IPS-18a (cell line): ENCODE measurements at regions not wholly inside any gene's neighbourhood (a gene's known extent, or its start where the extent isn't known, plus 50 kb on each side); places are given as distances from the start of the nearest gene placed in this dataset.

ENCODE experiments used
- H3K27ac ChIP-seq: one replicate; pipeline ENCODE4 v1.5.1; 2013; ENCODE audit warnings: low read length
- H3K27me3 ChIP-seq: one replicate; pipeline ENCODE4 v1.6.1; 2013; ENCODE audit warnings: mild to moderate bottlenecking, low read length; ENCODE audit not compliant: control insufficient read depth, insufficient read depth
- H3K36me3 ChIP-seq: one replicate; pipeline ENCODE4 v1.6.1; 2013; ENCODE audit warnings: low read depth, low read length; ENCODE audit not compliant: control insufficient read depth
- H3K4me1 ChIP-seq: one replicate; pipeline ENCODE4 v1.6.1; 2013; ENCODE audit warnings: low read depth, low read length; ENCODE audit not compliant: control insufficient read depth
- H3K4me3 ChIP-seq: one replicate; pipeline ENCODE4 v1.5.1; 2013; ENCODE audit warnings: low read length
- H3K9ac ChIP-seq: one replicate; pipeline ENCODE4 v1.6.1; 2013; ENCODE audit warnings: mild to moderate bottlenecking, low read length, moderate library complexity
- H3K9me3 ChIP-seq: one replicate; pipeline ENCODE4 v1.6.1; 2013; ENCODE audit warnings: low read depth, low read length; ENCODE audit not compliant: control insufficient read depth

DNA sequence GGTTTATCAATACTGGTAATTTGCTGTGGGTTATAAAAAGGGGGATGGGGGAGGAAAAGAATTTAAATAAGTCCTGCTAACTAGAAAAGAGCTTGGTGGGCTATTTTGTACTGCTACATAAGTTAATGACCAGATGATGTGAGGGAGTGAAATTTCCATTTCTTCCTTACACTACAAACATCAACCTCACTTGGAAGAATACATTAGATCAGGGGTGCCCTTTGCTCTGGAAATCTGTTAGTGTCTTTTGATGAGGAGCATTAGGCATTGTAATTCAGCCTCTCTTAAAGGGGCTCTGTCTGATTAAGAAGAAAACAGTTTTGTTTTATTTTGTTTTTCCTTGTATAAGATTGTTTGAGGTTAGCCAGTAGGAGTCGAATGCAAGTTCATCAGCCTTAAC is 576.4 kb upstream of the TBL1XR1 start:
- Histone ChIP-seq H3K4me1 (no peaks in the 10 kb centered on the region), H3K4me3 (no peak overlapping the region), H3K36me3 (no peaks in the 10 kb centered on the region), H3K9me3 (no peaks in the 10 kb centered on the region), H3K27me3 (no peaks in the 10 kb centered on the region), H3K27ac (no peak overlapping the region), H3K9ac (no peak overlapping the region)

DNA sequence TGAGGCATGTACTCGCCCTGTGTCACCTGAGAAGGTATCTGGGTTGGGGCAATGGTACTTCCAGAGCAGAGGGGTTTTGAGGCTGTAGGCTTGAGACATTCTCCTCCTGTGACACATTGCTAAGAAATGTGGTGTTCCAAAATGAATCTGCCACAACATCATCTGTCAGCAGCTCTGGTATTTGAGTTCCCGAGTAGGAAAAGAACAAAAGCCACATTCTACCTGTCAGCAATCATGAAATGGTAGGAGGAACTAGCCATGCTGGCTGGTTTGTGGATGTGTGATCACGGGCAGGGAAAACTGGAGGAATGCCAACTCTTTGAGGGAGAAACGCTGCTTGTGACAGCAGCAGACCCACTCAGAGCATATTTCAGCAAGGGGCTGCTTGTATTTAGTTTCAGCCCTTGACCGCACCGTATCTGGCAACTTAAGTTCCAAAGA is 579.4 kb upstream of the TBL1XR1 start:
- Histone ChIP-seq H3K4me3 (no peak overlapping the region), H3K27ac (no peak overlapping the region), H3K36me3 (no peaks in the 10 kb centered on the region), H3K9me3 (no peaks in the 10 kb centered on the region), H3K4me1 (peaks cover 5% of the 10 kb centered on the region), H3K27me3 (no peaks in the 10 kb centered on the region), H3K9ac (no peak overlapping the region)

DNA sequence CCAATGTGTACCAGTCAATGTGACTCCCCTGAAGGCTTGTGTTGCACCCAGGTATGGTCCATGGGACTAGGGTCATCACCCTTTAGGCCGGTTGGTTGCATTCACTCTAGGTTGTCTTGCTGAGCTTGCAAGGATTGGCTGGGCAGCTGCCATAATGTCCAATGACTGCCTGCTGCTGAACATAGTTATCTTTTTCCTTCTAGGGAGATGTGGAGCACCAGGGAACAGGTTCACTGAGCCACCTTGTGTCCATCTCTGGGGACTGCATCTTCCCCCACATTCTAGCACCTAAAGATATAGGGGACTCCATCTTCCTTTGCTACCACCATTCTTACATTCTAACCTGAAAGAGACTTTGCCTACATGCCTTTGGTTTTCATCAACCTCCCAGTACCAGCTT is 580.4 kb upstream of the TBL1XR1 start:
- H3K27me3 ChIP-seq, result no peaks in the 10 kb centered on the region
- H3K9me3 ChIP-seq, result no peaks in the 10 kb centered on the region
- no peaks in the 10 kb centered on the region for H3K36me3 ChIP-seq
- no peak overlapping the region for H3K4me3 ChIP-seq
- H3K4me1 ChIP-seq, result peaks cover 5% of the 10 kb centered on the region
- no peak overlapping the region for H3K27ac ChIP-seq
- H3K9ac ChIP-seq, result no peak overlapping the region

DNA sequence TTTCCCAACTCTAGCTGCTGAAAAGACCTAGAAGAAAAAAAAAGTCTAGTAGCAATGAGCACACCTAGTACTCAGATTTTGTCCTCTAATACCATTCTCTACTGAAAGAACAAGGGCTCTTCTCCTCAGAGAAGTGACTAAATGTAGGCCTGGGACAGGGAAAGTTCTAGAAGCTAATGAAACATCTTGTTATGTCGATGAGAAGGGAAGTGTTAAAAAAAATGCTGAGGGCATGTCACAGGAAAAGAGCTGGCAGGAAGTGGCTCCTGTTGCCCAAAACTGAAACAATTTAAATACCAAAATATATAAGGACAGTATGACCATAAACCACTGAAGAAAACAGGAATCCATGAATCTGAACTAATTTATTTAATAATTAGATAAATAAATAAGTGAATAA is 581.4 kb upstream of the TBL1XR1 start:
- Histone ChIP-seq H3K9ac (no peak overlapping the region), H3K9me3 (no peaks in the 10 kb centered on the region), H3K27me3 (no peaks in the 10 kb centered on the region), H3K27ac (no peak overlapping the region), H3K4me1 (peaks cover 5% of the 10 kb centered on the region), H3K36me3 (no peaks in the 10 kb centered on the region), H3K4me3 (no peak overlapping the region)

DNA sequence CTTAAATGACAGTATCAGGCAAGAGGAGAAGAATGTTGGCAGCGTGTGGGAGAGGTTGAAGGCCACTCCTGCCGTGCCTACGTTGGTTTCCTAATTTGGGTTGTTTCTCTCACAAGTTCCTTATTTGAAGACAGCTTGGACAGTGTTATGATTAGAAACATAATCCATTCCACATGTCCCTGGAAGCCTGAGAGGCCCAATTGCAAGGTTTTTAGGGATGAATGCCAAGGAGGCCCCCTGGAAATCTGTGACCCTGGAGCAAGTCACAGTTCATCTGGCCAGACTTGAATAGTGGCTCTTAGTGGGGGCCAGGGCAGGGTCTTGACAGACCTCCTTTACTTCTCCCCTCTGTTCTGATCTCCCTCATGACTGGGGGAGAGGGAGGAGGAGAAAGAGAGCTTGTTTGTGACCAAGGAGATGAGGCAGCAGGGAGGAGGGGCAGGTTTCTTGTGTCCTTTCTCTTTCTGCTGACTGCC is 584.4 kb upstream of the TBL1XR1 start:
- H3K27me3 ChIP-seq, result no peaks in the 10 kb centered on the region
- no peak overlapping the region for H3K27ac ChIP-seq
- H3K4me1 ChIP-seq, result peaks cover 5% of the 10 kb centered on the region
- H3K36me3 ChIP-seq, result no peaks in the 10 kb centered on the region
- H3K9me3 ChIP-seq, result no peaks in the 10 kb centered on the region
- H3K9ac ChIP-seq, result no peak overlapping the region
- H3K4me3 ChIP-seq, result no peak overlapping the region

DNA sequence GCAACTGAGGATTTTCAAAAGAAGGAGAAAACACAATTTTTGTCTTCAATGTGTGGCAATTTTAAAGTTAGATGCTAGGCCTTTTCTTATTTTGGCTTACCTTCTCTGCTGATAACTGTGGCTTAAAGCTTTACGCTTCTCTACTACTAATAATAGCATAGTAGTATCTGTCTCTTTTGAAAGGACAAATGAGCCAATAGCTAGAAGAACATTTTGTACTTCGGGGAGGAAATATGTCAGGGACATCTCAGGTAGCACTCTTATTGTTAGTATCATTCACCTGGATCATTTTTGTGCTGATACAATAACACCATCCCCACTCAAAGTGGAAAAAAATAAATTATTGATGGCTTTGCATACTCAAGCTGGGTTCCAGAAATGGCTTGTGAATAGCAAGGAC is 586.1 kb upstream of the TBL1XR1 start:
- H3K4me1 ChIP-seq, result peaks cover 5% of the 10 kb centered on the region
- no peaks in the 10 kb centered on the region for H3K27me3 ChIP-seq
- H3K36me3 ChIP-seq, result no peaks in the 10 kb centered on the region
- H3K9ac ChIP-seq, result no peak overlapping the region
- H3K9me3 ChIP-seq, result no peaks in the 10 kb centered on the region
- no peak overlapping the region for H3K27ac ChIP-seq
- no peak overlapping the region for H3K4me3 ChIP-seq

DNA sequence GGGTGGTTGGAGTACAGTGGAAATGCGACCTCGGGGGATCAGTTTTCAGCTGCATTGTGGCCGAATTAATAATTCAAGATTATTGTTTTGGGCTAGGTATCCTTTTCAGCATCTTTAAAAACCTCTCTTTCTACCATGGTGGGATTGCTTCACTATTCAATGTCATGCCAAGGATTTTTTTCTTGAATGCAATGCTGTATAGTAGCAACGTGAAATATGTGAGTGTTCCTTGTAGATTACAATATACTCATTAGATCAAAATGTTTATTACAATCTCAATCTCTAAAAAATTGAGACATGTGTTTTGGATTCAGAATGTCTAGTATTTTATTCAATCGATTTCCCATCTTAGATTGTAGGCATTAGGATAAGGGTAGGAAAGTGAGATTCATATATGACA is 586.5 kb upstream of the TBL1XR1 start:
- no peak overlapping the region for H3K9ac ChIP-seq
- no peak overlapping the region for H3K4me3 ChIP-seq
- H3K9me3 ChIP-seq, result no peaks in the 10 kb centered on the region
- H3K36me3 ChIP-seq, result no peaks in the 10 kb centered on the region
- peaks cover 5% of the 10 kb centered on the region for H3K4me1 ChIP-seq
- no peak overlapping the region for H3K27ac ChIP-seq
- no peaks in the 10 kb centered on the region for H3K27me3 ChIP-seq

DNA sequence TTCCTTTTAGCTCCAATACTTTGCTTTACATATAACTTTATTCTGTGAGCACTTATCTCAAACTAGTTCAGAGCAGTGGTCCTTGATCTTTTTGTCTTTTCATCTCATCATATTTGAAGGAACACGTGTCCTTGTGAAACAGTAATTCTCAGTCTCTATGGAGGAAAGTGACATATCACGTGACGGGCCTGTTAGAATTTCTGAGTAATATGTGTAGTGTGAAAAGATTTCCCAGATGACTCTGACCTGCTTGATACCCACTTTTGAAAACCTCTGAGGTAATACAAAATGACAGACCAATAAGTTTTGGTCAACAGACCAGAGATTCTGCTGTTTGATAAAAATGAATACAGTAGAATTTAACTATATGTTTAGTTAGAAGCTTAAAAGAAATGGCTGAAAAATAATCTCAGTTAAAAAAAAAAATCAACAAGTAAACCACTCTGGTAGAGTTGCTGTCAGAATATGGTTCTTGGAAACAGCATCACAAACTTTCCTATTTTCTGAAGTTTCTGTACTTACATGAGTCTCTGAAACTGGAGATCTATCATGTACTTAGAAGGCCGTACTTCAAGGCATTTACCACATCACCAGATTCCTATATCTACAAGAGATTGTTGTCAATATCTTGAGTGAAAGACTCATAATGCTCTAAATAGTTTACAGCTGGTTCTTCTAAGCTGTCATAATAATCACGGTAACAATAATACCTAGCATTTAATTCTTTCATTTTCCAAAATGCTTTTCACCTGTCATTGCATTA is 590.2 kb upstream of the TBL1XR1 start:
- no peak overlapping the region for H3K4me3 ChIP-seq
- no peaks in the 10 kb centered on the region for H3K36me3 ChIP-seq
- H3K27me3 ChIP-seq, result no peaks in the 10 kb centered on the region
- no peak overlapping the region for H3K9ac ChIP-seq
- H3K27ac ChIP-seq, result no peak overlapping the region
- no peaks in the 10 kb centered on the region for H3K4me1 ChIP-seq
- no peaks in the 10 kb centered on the region for H3K9me3 ChIP-seq

DNA sequence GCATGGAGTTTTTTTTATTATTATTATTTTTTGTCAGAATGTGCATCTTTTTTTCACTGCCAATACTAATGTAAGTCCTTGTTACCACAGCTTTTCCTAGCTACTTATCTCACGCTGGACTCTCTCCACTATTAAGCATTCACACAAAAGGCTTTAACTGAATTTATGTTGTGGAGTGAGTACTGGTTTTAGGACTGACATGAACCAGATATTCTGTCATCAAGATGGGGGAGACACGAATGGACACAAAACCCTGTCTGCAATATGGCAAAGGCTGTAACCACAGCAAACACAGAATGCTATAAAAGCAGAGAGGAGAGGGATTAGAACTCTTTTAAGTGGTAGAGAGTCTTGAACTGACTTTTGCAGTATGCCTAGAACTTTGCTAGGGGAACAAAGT is 592.2 kb upstream of the TBL1XR1 start:
- H3K27me3 ChIP-seq, result no peaks in the 10 kb centered on the region
- H3K36me3 ChIP-seq, result no peaks in the 10 kb centered on the region
- H3K9ac ChIP-seq, result no peak overlapping the region
- H3K4me3 ChIP-seq, result no peak overlapping the region
- no peak overlapping the region for H3K27ac ChIP-seq
- no peaks in the 10 kb centered on the region for H3K4me1 ChIP-seq
- no peaks in the 10 kb centered on the region for H3K9me3 ChIP-seq

DNA sequence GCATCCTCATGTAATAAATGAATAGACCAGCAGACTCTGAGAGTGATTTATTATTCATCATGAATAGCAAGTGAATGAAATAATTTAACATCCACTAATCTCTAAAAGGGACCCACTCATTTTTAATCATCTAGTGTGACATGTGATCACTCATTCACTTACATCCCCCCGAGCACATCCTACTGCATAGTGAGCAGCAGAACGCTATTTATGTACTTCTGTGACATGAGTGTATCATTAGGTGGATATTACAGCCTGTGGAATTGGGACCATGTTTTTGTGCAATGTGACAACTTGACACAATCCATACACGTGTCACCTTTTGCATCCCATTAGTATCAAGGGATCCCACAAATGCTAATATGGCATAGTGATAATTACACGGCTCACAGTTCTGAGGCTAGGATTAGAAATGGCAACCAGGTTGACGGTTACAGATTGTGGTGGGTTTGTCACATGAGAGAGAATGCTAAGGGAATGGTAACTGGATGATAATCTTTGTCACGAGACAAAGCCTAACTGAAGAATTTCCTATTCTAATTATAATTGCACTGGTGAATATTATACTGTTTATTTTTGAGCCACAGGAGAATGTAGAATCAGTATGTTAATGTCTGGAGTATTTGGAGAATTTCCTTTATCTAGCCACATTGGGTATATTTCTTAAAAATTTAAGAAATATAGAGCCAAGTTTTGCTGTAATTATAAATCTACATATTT is 595.2 kb upstream of the TBL1XR1 start:
- Histone ChIP-seq H3K4me1 (peaks cover 9% of the 10 kb centered on the region), H3K9me3 (no peaks in the 10 kb centered on the region), H3K4me3 (no peak overlapping the region), H3K36me3 (no peaks in the 10 kb centered on the region), H3K27ac (no peak overlapping the region), H3K27me3 (no peaks in the 10 kb centered on the region), H3K9ac (no peak overlapping the region)

DNA sequence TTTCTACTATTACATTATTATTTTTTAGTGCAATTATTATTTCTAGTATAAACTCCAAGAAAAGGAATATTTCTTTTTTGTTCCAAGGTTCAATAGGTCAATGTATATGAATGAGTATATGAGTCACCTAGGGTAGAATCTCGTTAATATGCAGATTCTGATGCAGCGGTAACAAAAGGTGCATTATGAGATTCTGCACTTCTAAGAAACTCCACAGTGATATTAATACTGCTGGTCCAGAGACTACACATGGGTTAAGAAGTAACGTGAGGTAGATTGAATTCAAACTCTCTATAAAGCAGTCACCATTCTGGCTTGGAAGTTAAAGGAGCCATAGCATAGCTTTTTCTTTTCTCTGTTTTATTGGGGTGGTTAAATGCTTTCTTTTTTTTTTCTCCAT is 596.2 kb upstream of the TBL1XR1 start:
- Histone ChIP-seq H3K27me3 (no peaks in the 10 kb centered on the region), H3K9ac (no peak overlapping the region), H3K36me3 (no peaks in the 10 kb centered on the region), H3K9me3 (no peaks in the 10 kb centered on the region), H3K4me3 (no peak overlapping the region), H3K4me1 (peaks cover 9% of the 10 kb centered on the region), H3K27ac (no peak overlapping the region)

DNA sequence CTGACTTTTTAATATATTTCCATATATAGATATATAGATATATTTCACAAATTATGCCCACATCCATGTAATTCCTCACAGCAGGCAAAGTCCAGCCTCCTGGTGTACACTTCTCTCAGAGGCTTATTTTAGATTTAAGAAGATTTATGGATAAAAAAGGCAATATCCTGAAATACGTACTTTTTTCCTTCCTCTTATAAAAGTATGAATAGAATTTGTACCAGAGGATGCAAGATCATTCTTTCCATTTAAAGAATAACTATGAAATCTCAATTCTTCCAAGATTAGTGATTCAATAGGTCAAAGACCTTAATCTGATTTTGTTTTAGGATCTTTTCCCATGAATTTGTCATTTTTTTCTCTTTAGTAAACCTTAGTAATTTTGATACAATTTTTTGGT is 597.9 kb upstream of the TBL1XR1 start:
- H3K9ac ChIP-seq, result no peak overlapping the region

More for the DNA sequence above, 597.9 kb upstream of the TBL1XR1 start:
- no peak overlapping the region for H3K27ac ChIP-seq
- peaks cover 9% of the 10 kb centered on the region for H3K4me1 ChIP-seq
- no peak overlapping the region for H3K4me3 ChIP-seq
- H3K9me3 ChIP-seq, result no peaks in the 10 kb centered on the region
- no peaks in the 10 kb centered on the region for H3K27me3 ChIP-seq
- H3K36me3 ChIP-seq, result no peaks in the 10 kb centered on the region
